Ramos (cell line): ENCODE measurements at regions not wholly inside any gene's neighbourhood (a gene's known extent, or its start where the extent isn't known, plus 50 kb on each side); places are given as distances from the start of the nearest gene placed in this dataset.
"Not testable (repeated sequence)": the region's sequence is repeated elsewhere in the genome, so short reads cannot be mapped to it uniquely, and the experiment has no call there.

Experiments
- in situ Hi-C: fragments of 300-500 bp; cut with MboI; formaldehyde crosslinking; loops from one replicate; pipeline ENCODE4 v1.14.3; 2022; ENCODE audit warnings: low sequenced_read_pairs; ENCODE audit not compliant: unreplicated experiment

DNA sequence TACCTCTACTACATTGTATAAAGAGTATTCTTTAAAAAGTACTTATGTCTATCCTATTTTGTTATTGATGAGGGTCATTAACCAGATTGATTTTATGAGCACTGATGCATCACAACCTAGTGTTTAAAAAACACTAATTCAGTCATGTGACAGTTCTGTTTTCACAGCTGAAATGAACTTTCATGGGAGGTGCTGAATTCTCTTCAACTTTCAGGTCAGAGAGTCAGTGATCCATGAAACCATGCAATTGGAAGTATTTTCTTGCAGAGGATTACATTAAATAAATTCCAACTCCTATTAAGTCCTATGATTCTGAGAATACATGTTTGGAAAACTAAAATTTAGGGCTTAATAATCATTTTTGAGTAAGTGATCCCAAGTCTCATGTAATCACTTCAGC, 889.4 kb downstream of the KCNA4 start:
- in situ Hi-C loops = no loop called here

DNA sequence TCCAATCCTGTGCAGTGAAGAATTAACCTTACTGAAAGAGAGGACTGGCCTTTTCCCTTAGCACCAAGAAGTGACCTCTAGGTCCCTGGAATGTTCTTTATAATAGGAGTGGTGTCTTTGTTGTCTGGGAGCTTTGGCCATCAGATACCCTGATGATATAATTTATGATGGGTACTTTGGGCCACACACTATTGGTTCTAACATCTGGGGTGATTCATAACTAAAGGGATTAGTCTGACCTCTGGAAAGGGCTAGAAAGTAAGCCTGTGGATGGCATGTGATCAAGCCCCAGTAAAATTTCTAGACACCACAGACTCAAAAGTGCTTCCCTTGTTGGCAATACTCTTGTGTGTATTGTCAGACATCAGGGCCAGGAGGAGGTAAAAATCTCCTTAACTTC, 891.2 kb downstream of the KCNA4 start:
- in situ Hi-C loops = no loop called here

DNA sequence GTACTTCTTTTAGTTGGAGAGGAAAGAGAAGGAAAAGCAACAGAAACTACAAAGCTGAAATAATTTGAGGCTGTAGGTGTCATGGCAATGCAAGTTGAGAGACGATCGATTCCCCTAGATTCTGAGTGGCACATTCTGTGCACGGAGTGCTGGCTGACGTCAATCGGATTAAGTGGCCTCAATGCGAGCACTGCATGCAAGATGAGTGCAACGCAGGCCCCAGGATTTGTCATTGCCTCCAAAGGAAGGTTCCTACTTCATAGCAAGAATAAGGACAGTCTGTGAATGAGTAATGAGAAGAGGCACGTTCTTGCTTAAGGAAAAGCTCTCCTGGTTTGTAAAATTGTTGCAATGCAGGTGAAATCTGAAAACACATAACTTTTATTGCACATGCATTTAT, 892.4 kb downstream of the KCNA4 start:
- in situ Hi-C loops = no loop called here

DNA sequence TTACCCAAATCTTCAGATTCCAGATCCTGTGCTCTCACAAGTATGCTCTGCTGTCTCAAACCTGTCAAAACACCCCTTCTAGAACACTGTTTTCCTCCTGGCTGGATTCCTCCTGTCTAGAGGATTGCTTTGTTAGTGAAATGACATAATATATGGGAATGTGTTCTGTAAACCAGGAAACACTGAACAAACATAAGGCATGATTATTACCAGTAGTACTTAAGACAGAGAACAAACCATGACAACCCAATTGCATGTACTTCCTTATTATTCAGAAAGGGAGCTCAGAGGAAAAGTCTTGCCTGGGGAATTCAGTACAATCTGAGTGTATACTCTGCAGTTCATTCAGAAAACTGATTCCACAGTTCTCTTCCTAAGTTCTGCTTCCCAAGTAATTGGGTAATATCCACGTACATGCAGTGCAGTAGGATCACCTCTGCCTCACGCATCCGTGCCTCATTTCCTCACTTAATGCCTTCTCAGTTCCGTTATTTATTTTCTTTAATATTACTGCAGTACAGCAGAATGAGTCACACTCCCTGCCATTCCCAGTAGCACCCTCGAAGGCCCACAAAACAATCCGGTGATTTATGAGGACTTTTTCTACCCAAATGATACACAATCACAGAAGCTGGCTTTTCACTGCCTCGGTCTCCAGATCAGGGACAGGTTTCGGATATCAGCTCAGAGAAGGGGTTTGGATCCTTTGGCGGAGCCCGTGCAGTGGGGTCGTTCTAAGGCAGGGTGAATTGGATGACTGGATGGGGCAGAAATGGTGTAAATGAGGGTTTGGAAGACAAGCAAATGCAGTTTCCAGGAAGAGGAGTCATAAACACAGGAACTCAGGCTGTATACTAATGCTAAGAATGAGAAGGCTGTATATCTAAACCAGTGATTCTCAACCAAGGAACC, 896.9 kb downstream of the KCNA4 start:
- in situ Hi-C loops = no loop called here

DNA sequence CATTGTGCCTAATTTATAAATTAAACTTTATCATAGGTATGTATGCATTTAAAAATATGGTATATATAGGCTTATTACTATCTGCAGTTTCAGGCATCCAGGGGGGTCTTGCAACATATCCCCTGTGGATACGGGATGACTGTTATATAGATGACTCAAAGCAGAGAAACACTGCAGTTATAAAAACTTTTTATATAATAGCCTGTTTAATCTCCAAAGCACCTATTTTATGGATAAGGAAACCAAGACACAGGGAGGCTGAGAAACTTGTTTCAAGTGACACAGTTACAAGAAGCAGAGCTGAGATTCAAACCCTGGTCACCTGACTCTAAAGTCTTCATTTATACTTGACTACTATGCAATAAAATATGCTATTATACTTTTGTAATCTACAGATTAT, 897.7 kb downstream of the KCNA4 start:
- in situ Hi-C loops = no loop called here

DNA sequence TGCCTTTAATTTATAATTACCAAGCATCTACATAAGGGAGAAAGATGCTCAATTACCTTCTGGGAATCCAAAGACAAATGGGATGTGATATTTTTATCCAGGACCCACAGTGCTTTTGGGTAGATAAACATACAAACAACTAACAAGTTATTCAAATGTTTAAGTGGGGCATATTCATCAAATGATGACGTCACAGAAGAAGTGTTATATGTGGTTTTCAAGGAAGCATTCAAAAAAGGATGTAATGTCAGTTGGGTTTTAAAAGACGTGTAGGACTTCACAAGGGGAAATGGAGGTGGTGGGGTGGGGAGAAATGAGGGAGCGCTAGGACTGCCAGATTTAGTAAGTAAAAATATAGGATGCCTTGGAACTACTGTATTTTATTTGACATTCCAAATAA, 915.9 kb downstream of the KCNA4 start:
- in situ Hi-C loops = no loop called here

DNA sequence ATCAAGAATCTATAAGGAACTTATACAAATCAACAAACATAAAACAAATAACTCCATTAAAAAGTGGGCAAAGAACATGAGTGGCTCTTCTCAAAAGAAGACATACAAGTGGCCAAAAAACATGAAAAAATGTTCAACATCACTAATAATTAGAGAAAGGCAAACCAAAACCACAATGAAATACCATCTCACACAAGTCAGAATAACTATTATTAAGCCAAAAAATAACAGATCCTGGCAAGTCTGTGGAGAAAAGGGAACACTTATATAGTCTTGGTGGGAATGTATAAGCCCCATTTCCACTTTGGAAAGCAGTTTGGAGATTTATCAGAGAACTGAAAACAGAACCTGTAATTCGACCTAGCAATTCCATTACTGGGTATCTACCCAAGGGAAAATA, 921.0 kb downstream of the KCNA4 start:
- in situ Hi-C loops = loop anchor here (10.0 kb wide), 1 partner anchor 61 kb away; no protein-coding TSS in a partner anchor

DNA sequence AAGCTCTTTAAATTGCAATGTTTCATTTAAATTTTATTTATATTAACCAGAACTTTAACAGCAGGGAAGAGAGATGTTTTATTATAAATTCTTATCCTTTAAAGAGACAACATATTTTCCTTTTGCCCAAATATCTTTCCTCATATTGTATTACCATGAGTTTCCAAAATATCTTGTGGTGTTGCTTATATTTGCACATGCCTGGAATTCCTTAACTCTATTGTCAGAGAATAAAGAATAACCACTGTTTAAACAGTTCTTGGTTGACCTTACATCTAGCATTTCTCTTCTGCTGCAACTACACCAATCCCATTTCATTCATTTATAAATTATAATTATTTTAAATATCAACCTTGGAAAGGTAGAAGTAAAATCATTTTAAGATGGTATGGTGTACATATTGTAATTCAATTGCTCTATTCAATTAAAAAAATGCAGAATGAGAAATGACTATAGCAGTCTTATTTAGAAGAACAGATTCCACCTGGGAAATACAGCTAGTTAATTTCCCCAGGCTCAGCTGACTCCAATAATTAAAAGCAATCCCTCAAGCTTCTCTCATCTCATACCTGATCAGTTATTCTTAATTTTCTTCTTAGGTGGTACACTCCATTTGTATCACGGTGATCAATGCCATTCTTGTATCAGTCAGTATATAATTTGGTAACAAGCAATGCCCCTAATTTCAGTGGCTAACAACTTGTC, 923.3 kb downstream of the KCNA4 start:
- in situ Hi-C loops = loop anchor here (10.0 kb wide), 1 partner anchor 59 kb away; no protein-coding TSS in a partner anchor

DNA sequence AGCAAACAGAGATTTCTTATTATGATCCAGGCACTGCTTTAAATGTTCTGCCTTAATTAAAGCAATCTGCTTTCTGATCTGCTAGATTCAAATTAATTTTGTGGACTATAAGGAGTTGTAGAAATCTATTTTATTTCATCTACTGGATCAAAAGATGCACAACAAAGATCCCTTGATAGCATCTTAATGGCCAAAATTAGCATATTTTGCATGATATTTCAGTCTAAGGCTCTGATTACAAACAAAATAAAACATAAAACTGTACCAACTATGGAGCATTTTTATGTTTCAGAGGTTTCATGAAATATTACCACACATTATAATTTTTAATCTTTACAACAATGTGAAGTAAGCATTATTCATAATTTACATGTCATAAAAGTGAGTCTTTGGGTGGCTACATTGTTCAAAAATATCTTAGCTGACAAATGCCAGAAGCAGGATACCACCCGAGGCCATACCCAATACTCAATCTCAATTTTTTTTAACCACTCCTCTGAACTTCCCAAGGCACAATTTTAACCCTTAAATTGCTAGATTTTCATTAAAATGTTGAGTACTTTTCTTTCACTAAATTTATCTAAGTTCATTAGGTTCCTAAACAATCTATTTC, 929.5 kb downstream of the KCNA4 start:
- in situ Hi-C loops = no loop called here

DNA sequence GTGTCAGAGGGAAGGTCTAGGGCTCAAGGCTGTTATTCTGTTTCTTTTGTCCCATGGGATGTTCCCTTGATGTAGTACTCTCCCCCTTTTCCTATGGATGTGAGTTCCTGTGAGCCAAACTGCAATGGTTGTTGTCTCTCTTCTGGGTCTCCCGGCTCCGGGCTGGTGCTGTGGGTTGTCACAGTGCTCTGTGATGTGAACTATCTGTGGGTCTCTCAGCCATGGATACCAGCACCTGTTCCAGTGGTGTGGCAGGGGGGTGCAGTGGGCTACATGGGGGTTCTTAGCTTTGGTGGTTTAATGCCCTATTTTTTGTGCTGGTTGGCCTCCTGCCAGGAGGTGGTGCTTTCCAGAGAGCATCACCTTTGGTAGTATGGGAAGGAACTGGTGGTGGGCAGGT, 941.1 kb downstream of the KCNA4 start:
- in situ Hi-C loops = no loop called here

DNA sequence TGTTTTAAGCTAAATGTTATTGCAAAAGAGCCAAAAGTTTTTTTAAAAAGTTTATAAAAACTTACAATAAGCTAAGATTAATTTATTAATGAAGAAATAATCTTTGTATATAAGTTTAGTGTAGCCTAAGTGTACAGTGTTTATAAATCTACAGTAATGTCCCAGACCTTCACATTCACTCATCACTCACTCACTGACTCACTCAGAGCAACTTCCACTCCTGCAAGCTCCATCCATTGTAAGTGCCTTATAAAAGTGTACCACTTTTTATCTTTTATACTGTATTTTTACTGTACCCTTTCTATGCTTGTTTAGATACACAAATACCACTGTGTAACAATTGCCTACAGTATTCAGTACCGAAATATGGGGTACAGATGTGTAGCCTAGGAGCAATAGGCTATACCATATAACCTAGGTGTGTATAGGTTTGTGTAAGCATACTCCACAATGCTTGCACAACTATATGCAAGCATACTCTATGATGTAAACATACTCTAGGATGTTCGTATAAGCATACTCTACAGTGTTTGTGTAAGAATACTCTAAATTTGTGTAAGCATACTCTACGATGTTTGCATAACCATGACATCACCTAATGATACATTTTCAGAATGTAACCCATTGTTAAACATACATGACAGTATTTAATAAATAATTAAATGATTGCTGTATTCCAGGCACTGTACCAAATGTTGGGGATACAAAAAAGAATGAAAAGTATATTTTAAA, 953.0 kb downstream of the KCNA4 start:
- in situ Hi-C loops = no loop called here

DNA sequence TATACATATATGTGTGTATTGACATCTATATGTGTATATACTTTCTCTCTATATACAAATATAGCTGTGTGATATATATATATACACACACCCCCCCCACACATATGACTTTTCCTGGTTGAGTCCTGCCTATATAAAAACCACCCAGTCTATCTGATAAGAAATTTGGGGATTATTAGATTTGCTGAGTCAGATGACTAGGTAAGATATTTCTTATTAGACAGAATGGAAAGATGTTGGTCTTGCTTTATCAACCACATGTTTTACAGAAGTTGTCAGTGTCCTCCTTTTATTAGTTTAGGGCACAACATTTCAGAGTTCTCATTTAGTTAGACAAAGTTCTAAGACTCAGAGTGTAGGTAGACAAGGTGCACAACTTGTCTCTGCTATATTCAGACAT, 953.3 kb downstream of the METTL15 start:
- in situ Hi-C loops = no loop called here

DNA sequence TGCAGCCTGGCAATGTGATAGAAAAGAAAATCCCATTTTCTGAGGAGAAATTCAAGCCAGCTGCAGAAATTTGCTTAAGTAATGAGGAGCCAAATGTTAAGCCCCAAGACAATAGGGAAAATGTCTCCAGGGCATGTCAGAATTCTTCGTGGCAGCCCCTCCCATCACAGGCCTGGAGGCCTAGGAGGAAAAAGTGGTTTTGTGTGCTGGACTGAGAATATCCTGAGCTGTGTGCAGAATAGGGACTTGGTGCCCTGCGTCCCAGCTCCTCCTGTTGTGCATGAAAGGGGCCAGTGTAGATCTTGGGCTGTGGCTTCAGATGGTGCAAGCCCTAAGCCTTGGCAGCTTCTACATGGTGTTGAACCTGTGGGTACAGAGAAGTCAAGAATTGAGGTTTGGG, 948.3 kb downstream of the METTL15 start:
- in situ Hi-C loops = not testable (repeated sequence)

DNA sequence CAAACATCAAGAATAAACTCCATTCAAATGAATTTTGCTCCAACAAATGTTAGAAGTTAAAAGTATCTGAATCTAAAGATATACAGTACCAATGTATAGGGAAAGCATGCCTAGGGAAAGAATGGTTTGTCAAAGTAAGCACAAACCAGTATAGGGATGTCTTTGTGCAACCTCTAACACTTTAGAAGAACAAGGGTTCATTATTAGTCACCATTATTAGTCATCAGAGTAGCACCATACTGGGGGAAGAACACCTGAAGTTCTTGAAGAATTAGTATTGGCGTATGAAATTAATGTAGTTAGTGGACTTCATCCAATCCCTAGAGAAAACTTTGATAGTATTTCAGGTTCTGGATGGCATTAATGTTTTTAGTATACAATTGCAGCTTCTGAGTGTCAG, 943.7 kb downstream of the METTL15 start:
- in situ Hi-C loops = no loop called here

DNA sequence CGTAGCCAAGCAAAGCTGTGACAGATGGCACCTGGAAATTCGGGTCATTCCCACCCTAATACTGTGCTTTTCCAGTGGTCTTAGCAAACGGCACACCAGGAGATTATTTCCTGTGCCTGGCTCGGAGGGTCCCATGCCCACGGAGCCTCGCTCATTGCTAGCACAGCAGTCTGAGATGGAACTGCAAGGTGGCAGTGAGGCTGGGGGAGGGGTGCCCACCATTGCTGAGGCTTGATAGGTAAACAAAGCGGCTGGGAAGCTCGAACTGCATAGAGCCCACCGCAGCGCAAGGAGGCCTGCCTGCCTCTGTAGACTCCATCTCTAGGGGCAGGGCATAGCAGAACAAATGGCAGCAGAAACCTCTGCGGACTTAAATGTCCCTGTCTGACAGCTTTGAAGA, 942.8 kb downstream of the METTL15 start:
- in situ Hi-C loops = not testable (repeated sequence)

DNA sequence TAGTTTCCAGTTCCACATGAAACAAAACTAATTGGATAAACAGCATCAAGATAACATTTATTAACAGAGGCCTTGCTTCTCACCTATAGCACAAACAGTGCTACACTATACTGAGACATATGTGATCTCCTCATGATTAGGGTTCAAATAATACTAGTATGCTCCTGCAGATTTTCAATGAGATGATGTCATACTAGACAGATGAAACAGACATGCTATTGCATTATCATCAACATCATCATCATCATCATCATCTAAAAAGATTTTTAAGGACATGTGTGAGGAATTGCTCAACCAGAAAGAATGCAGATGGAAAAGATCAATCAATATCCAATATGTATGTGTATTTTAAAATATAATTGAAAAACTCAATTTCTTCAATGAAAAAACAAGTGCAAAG, 932.3 kb downstream of the METTL15 start:
- in situ Hi-C loops = no loop called here

DNA sequence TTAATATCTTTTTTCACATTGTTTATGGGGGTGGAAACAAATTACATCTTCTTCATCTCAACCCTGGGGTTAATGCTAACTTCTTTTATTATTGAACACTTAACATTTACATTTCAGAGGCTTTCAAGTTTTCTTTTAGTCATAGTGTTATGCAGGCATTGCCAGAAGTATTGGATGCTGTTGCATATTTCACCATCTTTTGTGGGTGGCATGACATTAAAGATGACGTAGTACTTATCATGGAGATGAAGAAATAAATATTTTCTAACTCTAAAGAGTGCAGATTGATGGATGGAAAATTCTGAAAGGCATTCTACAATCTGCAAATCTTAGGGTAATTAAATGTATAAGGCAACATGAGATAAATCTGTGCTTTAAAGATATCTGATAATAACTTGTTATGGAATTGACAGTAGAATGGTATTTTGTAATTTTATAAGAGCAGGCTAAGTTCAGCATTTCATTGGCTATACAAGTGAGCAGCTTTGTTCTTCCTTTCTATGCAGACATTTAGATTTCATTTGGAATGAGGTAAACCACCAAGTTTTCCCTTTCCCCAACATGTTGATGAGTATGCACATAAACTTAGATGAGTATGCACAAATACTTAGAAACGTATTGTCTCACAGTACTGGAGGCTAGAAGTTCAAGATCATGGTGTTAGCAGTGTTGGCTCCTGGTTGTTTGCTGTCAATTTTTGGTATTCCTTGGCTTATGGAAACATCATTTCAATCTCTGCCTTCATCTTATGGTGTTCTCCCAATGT, 924.4 kb downstream of the METTL15 start:
- in situ Hi-C loops = loop anchor here (10.0 kb wide), 1 partner anchor 62 kb away; no protein-coding TSS in a partner anchor

DNA sequence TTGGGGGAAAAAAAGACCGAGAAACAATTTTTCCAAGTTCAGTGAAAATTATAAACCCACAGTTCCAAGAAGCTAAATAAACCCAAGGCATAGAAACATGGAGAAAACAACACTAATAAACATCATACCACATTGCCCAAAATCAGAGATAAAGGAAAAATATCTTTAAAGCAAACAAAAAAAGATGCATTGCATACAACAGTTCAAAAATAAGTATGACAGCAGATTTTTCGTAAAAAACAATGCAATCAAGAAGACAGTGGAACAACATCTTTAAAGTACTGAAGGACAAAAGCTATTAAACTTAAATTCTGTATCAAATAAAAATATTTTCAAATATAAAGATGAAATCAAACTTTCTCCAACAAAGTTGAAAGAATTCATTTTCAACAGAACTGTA, 921.3 kb downstream of the METTL15 start:
- in situ Hi-C loops = no loop called here

DNA sequence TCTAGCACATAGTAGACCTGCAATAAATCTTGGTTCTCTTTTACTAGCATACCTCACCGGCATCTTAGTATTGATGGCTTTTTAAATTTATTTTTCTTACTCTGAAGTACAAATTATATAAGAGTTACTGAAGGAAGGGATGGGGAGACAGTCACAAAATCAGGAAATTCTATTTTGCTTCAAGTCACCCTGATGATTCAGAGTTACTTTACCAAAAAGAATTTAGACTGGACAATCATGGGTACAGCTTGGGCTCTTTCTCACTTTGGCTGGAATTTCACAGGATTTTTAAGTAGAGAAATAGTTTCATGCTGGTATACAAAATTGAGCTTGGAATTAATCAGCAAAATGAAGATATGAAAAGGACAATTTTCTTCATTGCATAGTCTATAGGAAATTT, 919.2 kb downstream of the METTL15 start:
- in situ Hi-C loops = no loop called here

DNA sequence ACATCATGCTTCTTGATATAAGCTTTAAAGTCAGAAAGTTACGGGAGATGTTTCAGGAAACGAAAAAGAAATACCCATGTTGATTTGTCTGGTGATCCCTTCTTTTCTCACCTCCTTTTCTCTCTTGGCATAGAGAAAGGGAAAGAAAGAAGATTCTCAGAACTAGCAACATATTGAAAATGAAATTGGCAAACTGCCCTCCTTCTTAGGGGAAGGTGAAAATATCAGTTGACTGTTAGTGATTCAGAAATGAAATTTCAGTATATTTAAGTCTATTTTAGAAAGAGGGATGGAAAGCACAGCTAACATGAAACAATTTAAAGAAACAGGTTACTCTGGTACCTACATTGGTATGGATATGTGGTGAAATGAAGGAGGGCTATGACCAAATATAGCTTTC, 918.1 kb downstream of the METTL15 start:
- in situ Hi-C loops = no loop called here
